Thyroid gland (tissue), 4 donors: ENCODE measurements at regions not wholly inside any gene's neighbourhood (a gene's known extent, or its start where the extent isn't known, plus 50 kb on each side); places are given as distances from the start of the nearest gene placed in this dataset.

Experiments used
- POLR2A ChIP-seq, 2 donors: fragments of 450-650 bp; IDR thresholded peaks; one replicate each; pipeline ENCODE4 v1.6.1; 2017; ENCODE audit warnings: antibody characterized with exemption in 2 of 2, mild to moderate bottlenecking in 2 of 2, moderate library complexity in 1 of 2
- TF ChIP-seq, protein P1 (sequence below), 6 experiments: fragments of 200-600 bp in 3 of 6; fragments of 450-650 bp in 3 of 6; sonication (generic) in 3 of 6; IDR thresholded peaks; one replicate each; pipeline ENCODE4 v1.5.1; 2016 to 2019; ENCODE audit warnings: antibody characterized with exemption in 6 of 6, mild to moderate bottlenecking in 2 of 6, inconsistent platforms in 1 of 6, moderate library complexity in 1 of 6

DNA sequence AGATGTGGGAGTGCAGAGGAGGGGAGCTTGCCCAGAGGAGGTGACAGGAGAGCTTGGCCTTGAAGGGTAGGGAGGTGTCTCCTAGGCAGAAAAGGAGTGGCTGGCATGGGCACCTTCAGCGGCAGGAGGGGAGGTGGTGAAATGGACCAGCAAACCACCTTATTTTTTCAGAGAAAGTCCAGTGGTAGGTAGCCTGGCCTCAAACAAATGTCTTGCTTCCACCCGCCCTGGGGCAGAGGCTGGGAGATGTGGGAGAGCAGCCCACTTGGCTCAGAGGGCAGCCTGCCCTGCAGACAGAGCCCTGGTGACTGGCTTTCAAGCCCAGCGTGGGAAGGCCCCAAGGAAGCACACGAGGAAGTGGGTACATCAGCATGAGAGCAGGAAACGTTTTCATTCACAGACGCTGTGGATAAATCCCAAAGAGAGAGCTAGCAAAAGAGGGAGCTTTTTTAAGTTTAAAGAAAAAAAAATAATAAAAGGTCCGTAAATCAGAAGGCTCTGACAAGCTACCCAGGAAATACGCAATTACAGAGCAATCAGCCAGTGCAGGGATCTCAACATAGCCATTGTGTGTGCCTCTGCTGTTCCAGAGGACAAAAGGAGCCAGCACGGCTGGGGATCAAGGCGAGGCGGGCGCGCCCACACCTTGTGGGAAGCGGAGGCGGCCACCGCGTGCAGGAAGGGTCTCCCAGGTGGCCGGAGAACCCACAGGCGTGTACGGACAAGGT, 238.7 kb upstream of the PLET1 start:
- TF ChIP-seq, protein P1, sequence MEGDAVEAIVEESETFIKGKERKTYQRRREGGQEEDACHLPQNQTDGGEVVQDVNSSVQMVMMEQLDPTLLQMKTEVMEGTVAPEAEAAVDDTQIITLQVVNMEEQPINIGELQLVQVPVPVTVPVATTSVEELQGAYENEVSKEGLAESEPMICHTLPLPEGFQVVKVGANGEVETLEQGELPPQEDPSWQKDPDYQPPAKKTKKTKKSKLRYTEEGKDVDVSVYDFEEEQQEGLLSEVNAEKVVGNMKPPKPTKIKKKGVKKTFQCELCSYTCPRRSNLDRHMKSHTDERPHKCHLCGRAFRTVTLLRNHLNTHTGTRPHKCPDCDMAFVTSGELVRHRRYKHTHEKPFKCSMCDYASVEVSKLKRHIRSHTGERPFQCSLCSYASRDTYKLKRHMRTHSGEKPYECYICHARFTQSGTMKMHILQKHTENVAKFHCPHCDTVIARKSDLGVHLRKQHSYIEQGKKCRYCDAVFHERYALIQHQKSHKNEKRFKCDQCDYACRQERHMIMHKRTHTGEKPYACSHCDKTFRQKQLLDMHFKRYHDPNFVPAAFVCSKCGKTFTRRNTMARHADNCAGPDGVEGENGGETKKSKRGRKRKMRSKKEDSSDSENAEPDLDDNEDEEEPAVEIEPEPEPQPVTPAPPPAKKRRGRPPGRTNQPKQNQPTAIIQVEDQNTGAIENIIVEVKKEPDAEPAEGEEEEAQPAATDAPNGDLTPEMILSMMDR (IDR thresholded peaks at IDR 0.05) = no peak
- no peak for TF ChIP-seq POLR2A (IDR thresholded peaks at IDR 0.05)
